GM19397 (cell line): ENCODE measurements at regions not wholly inside any gene's neighbourhood (a gene's known extent, or its start where the extent isn't known, plus 50 kb on each side); places are given as distances from the start of the nearest gene placed in this dataset.
A peak's percentile ranks its signal among the peaks of the same experiment; 100 is the strongest.
"Not testable (repeated sequence)": the region's sequence is repeated elsewhere in the genome, so short reads cannot be mapped to it uniquely, and the experiment has no call there.

Source experiments
- ATAC-seq: cut with Tn5 transposase; IDR thresholded peaks from one replicate; pipeline ENCODE4 v1.9.1; 2021; ENCODE audit warnings: mild to moderate bottlenecking, moderate library complexity; ENCODE audit not compliant: unreplicated experiment

DNA sequence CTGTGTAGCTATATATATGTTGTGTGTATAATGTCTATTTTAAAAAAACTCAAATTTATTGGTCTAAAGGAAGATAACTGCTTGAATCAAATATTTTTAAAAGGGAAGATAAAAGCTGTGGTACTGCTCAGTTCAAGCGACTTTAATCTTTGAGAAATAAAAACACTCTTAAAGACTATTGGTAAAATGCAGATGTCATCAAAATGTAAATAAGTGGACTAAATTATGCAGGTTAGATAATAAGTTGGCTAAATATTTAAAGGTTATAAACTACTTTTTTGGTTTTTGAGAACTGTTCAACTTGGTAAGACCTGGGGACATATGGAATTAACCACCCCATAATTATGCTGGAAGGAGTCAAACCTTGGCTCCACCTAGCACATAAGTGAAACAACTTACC is 144.7 kb upstream of the ITM2A start:
- no peak for ATAC-seq

DNA sequence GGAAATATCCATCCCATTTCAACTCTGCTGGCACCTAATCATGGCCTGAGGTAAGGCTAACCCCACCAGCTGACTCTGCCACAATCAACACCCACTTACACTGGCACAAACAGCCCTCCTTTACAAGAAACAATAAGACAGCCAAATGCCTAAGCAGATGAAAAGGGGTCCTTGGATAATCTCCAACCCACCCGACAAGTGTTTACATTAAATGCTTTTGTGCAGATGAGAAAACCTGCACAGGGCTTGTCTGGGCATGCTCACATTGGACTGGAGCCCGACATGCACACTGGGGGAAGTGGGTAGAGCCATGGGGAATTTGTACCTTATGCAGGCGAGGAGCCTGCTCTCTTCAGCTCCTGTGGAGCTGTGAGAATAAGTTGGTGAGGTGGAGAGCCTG is 138.9 kb upstream of the ITM2A start:
- no peak for ATAC-seq

GRCh38 chrX:79482686-79483085 is 115.6 kb upstream of the ITM2A start:
- no peak for ATAC-seq

GRCh38 chrX:79477691-79478090 is 110.6 kb upstream of the ITM2A start:
- no peak for ATAC-seq

DNA sequence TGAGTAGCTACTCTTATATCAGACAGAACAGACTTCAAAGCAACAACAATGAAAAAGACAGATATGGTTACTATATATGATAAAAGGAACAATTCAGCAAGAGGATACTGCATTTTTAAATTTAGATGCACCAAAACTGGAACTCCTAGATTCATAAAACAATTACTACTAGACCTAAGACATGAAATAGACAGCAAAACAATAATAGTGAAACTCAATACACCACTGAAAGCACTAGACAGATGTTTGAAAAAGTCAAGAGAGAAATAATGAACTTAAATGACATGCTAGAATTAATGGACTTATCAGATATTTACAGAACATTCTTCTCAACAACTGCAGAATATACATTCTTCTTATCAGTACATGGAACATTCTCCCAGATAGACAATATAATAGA is 99.5 kb upstream of the ITM2A start:
- no peak for ATAC-seq

DNA sequence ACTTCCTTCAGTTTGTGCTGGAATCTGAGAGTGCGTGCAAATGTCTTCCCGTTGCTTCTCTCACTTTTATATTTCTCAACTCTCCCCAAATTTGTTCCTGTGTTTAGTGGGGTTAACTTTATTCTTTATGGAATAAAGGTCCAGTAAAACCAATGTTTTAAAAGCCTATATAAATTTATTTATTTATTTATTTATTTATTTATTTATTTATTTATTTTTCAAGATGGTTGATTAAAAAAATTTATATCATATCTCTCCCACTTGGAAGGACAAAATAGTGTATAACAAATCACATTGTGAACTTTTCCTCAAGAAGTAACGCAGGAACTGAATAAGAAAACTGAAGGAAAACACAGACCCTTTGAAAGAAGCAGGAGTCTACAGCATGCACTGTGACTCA is 95.3 kb upstream of the ITM2A start:
- ATAC-seq, result no peak

DNA sequence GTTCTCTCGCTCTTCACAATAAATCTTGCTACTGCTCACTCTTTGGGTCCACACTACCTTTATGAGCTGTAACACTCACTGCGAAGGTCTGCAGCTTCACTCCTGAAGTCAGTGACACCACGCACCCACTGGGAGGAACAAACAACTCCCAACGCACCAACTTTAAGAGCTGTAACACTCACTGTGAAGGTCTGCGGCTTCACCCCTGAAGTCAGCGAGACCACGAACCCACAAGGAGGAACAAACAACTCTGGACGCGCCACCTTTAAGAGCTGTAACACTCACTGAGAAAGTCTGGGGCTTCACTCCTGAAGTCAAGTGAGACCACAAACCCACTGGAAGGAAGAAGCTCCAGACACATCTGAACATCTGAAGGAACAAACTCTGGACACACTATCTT is 89.5 kb upstream of the ITM2A start:
- not testable (repeated sequence) for ATAC-seq

DNA sequence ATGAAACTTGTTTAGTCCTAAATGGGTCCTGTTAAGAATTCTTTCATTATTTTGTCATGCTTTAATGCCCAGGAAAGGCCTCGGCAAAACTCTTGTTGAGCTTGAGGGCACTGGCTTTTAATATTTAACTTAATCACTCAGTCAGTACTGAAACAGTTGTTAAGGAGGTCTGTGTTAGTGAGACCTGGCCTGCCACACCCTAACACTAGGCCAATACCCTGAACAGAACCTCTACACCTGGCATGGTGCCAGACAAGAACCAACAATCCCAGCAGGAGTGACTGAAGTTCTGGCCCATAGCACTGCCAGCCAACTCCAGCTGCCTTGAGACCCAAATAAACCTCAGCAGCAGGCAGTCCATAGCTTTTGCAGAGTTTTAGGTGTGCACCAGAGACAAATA is 85.7 kb upstream of the ITM2A start:
- ATAC-seq, result peak; percentile 76

DNA sequence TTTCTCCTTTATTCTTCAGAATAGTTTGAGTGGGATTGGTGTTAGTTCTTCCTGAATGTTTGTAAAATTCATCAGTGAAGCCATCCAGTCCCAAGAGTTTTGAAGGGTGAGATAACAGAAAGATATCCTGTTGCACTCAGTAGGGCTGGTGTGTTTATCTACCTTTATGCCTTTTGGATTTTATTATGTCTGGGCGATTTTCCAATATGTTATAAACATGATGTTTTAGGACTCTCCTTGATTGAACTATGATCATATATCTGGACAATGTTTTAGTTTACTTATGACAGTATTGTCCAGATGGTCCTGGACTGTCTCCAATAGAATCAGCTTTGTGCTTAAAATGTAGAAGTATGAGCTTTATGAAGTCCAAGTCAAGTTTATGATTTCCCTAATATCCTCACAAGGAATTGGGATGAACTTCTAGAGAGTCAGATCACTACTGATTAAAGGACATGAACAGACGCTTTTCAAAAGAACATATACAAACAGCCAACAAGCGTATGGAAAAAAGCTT is 77.6 kb upstream of the ITM2A start:
- no peak for ATAC-seq

GRCh38 chrX:79443121-79443520 is 76.0 kb upstream of the ITM2A start:
- ATAC-seq, result no peak

GRCh38 chrX:79440336-79440735 is 73.2 kb upstream of the ITM2A start:
- no peak for ATAC-seq
